A549 (cell line): ENCODE measurements at regions not wholly inside any gene's neighbourhood (a gene's known extent, or its start where the extent isn't known, plus 50 kb on each side); places are given as distances from the start of the nearest gene placed in this dataset.

Experiments
- ATAC-seq, 2 experiments: fragments of 200-7000 bp in 1 of 2; fragments of >200 bp in 1 of 2; cut with Nextera tagmentation in 1 of 2; cut with Tn5 transposase in 1 of 2; 3 replicates each; pipeline versions ENCODE4 v1.8.0 to v1.9.1; 2018 to 2020; ENCODE audit warnings: mild to moderate bottlenecking in 1 of 2, moderate library complexity in 1 of 2
- CTCF ChIA-PET: fragments of 300-600 bp; sonication (Branson Sonifier 250); formaldehyde crosslinking; extraction: SDS; loops from one replicate; lab custom pipeline; 2021; ENCODE audit warnings: antibody characterized with exemption, inconsistent platforms; lab: Yijun Ruan, JAX
- POLR2A ChIA-PET: fragments of 350-600 bp; formaldehyde crosslinking; extraction: SDS; loops from one replicate; lab custom pipeline; 2021; ENCODE audit warnings: antibody characterized with exemption, inconsistent platforms; lab: Yijun Ruan, JAX
- DNase-seq, 2 experiments: peaks; one replicate each; pipeline versions ENCODE4 v3.0.0 to v3.0.0-alpha.2; 2011 to 2016; ENCODE audit warnings: low read depth in 1 of 2, low spot score in 1 of 2
- FAIRE-seq: peaks from 2 replicates; lab custom pipeline; 2011; peaks lifted over from hg19 to GRCh38; lab: Jason Lieb, UNC
- H3K27ac ChIP-seq, 2 experiments: fragments of >200 bp; sonication (Bioruptor Twin); formaldehyde crosslinking; 3 replicates each; pipeline ENCODE4 v1.5.1; 2016 to 2017
- H3K4me1 ChIP-seq: fragments of >200 bp; sonication (Bioruptor Twin); formaldehyde crosslinking; 3 replicates; pipeline ENCODE4 v1.6.1; 2016
- H3K4me2 ChIP-seq: fragments of >200 bp; sonication (Bioruptor Twin); formaldehyde crosslinking; 3 replicates; pipeline ENCODE4 v1.6.1; 2016
- H3K4me3 ChIP-seq: fragments of >200 bp; sonication (Bioruptor Twin); formaldehyde crosslinking; 3 replicates; pipeline ENCODE4 v1.5.1; 2016
- H3K9me3 ChIP-seq: fragments of >200 bp; sonication (Bioruptor Twin); formaldehyde crosslinking; 3 replicates; pipeline ENCODE4 v1.6.1; 2016
- CBX8 ChIP-seq: fragments of 200-600 bp; sonication (generic); IDR thresholded peaks from 2 replicates; pipeline ENCODE4 v1.6.1; 2016
- CHD4 ChIP-seq: fragments of 200-600 bp; sonication (generic); IDR thresholded peaks from 2 replicates; pipeline ENCODE4 v1.6.1; 2016; ENCODE audit warnings: antibody characterized with exemption, mild to moderate bottlenecking, borderline replicate concordance
- FOXS1 ChIP-seq: fragments of 250-450 bp; sonication (Bioruptor Pico); IDR thresholded peaks from 2 replicates; pipeline ENCODE4 v1.5.0; 2020; ENCODE audit warnings: mild to moderate bottlenecking, moderate library complexity
- HDAC2 ChIP-seq: fragments of 200-600 bp; sonication (generic); IDR thresholded peaks from 2 replicates; pipeline ENCODE4 v1.6.1; 2016
- HES2 ChIP-seq: fragments of >200 bp; sonication (Bioruptor Twin); formaldehyde crosslinking; IDR thresholded peaks from 2 replicates; pipeline ENCODE4 v1.6.1; 2016
- HEYL ChIP-seq: fragments of 250-450 bp; sonication (Bioruptor Pico); IDR thresholded peaks from 2 replicates; pipeline ENCODE4 v1.8.0; 2021; ENCODE audit warnings: mild to moderate bottlenecking, moderate library complexity
- HMGXB4 ChIP-seq: fragments of 250-450 bp; sonication (Bioruptor Pico); IDR thresholded peaks from 2 replicates; pipeline ENCODE4 v1.5.0; 2021; ENCODE audit warnings: mild to moderate bottlenecking, moderate library complexity, borderline replicate concordance
- HOXA7 ChIP-seq: fragments of 250-450 bp; sonication (Bioruptor Pico); IDR thresholded peaks from 2 replicates; pipeline ENCODE4 v1.5.0; 2020; ENCODE audit warnings: mild to moderate bottlenecking, moderate library complexity
- HOXB13 ChIP-seq: fragments of 250-450 bp; sonication (Bioruptor Pico); IDR thresholded peaks from 2 replicates; pipeline ENCODE4 v1.5.0; 2020; ENCODE audit warnings: low read depth, mild to moderate bottlenecking, moderate library complexity
- HOXB5 ChIP-seq: fragments of 250-450 bp; sonication (Bioruptor Pico); IDR thresholded peaks from 2 replicates; pipeline ENCODE4 v1.5.0; 2020; ENCODE audit warnings: mild to moderate bottlenecking, moderate library complexity
- KDM1A ChIP-seq: fragments of 200-600 bp; sonication (generic); IDR thresholded peaks from 2 replicates; pipeline ENCODE4 v1.6.1; 2016; ENCODE audit warnings: low read depth, mild to moderate bottlenecking
- KDM5A ChIP-seq: fragments of 200-600 bp; sonication (generic); IDR thresholded peaks from 2 replicates; pipeline ENCODE4 v1.6.1; 2016; ENCODE audit warnings: antibody characterized with exemption, mild to moderate bottlenecking
- MYC ChIP-seq: IDR thresholded peaks from 2 replicates; pipeline ENCODE4 v1.6.1; 2012; ENCODE audit warnings: mild to moderate bottlenecking, inconsistent platforms, low read length, improper control_type of control experiment, borderline replicate concordance
- NFE2L2 ChIP-seq: fragments of 150-350 bp; conservative IDR thresholded peaks from 2 replicates; pipeline ENCODE4 v1.6.1; 2014; ENCODE audit warnings: low read length
- NPAS2 ChIP-seq: fragments of 250-450 bp; sonication (Bioruptor Pico); IDR thresholded peaks from 2 replicates; pipeline ENCODE4 v1.8.0; 2022; ENCODE audit warnings: mild to moderate bottlenecking, moderate library complexity, borderline replicate concordance
- PHF8 ChIP-seq: fragments of 200-600 bp; sonication (generic); IDR thresholded peaks from 2 replicates; pipeline ENCODE4 v1.6.1; 2016; ENCODE audit warnings: low read depth, mild to moderate bottlenecking, antibody characterized with exemption, moderate library complexity, borderline replicate concordance
- POLR2AphosphoS2 ChIP-seq: conservative IDR thresholded peaks from 2 replicates; pipeline ENCODE4 v1.6.1; 2012; ENCODE audit warnings: low read length, improper control_type of control experiment, inconsistent platforms
- RAD21 ChIP-seq, 2 experiments: fragments of >200 bp in 1 of 2; sonication (Bioruptor Twin) in 1 of 2; formaldehyde crosslinking in 1 of 2; IDR thresholded peaks in 1 of 2; conservative IDR thresholded peaks in 1 of 2; 2 replicates in 1 of 2; 3 replicates in 1 of 2; pipeline ENCODE4 v1.6.1; 2012 to 2018; ENCODE audit warnings: inconsistent platforms in 1 of 2
- RCOR1 ChIP-seq: fragments of 150-350 bp; IDR thresholded peaks from 2 replicates; pipeline ENCODE4 v1.6.1; 2014; ENCODE audit warnings: antibody characterized with exemption, low read length, low read depth
- RFX5 ChIP-seq: fragments of 450-650 bp; IDR thresholded peaks from 2 replicates; pipeline ENCODE4 v1.7.1; 2014; ENCODE audit warnings: antibody characterized with exemption, mild to moderate bottlenecking, moderate library complexity
- RNF2 ChIP-seq: fragments of 200-600 bp; sonication (generic); IDR thresholded peaks from 2 replicates; pipeline ENCODE4 v1.6.1; 2016; ENCODE audit warnings: low read depth, mild to moderate bottlenecking, antibody characterized with exemption, moderate library complexity, borderline replicate concordance
- SREBF2 ChIP-seq: fragments of 450-650 bp; IDR thresholded peaks from 2 replicates; pipeline ENCODE4 v1.6.1; 2014; ENCODE audit warnings: mild to moderate bottlenecking, moderate library complexity
- TFCP2L1 ChIP-seq: fragments of 250-450 bp; sonication (Bioruptor Pico); IDR thresholded peaks from 2 replicates; pipeline ENCODE4 v1.5.0; 2021; ENCODE audit warnings: mild to moderate bottlenecking
- USF2 ChIP-seq: fragments of 450-650 bp; IDR thresholded peaks from 2 replicates; pipeline ENCODE4 v1.6.1; 2014; ENCODE audit warnings: antibody characterized with exemption
- ZC3H11A ChIP-seq: fragments of 450-650 bp; IDR thresholded peaks from 2 replicates; pipeline ENCODE4 v1.6.1; 2014; ENCODE audit warnings: antibody characterized with exemption, mild to moderate bottlenecking
- ZFP36 ChIP-seq: fragments of 450-650 bp; IDR thresholded peaks from 2 replicates; pipeline ENCODE4 v1.6.1; 2014; ENCODE audit warnings: borderline replicate concordance; ENCODE audit not compliant: partially characterized antibody
- ZNF302 ChIP-seq: fragments of 250-450 bp; sonication (Bioruptor Pico); IDR thresholded peaks from 2 replicates; pipeline ENCODE4 v1.9.0; 2021; ENCODE audit warnings: inconsistent platforms, mild to moderate bottlenecking, moderate library complexity
- WGBS: methylation state at CpG from one replicate; pipeline ENCODE4 v1.1.6; 2017; ENCODE audit errors: missing lambda C conversion rate; 5-methylcytosine and 5-hydroxymethylcytosine counted together

- no peak overlapping the region for H3K4me2 ChIP-seq
- ATAC-seq, result no peak
- ChIA-PET POLR2A (no interaction called here), CTCF (no interaction called here)
- WGBS, result 3% methylated on average over 1 of the region's 1 CpG
- no peak overlapping the region for H3K4me3 ChIP-seq
- no peak overlapping the region for H3K27ac ChIP-seq
- FAIRE-seq, result no peak
- TF ChIP-seq ZFP36 (no peak), USF2 (no peak), RCOR1 (no peak), HOXA7 (CRISPR knock-in tag) (no peak), NPAS2 (CRISPR knock-in tag) (no peak), HDAC2 (no peak), HOXB5 (no peak), HEYL (CRISPR knock-in tag) (no peak), NFE2L2 (no peak), KDM5A (no peak), HOXB13 (no peak)
- no peaks in the 10 kb centered on the region for H3K4me1 ChIP-seq
- no peaks in the 10 kb centered on the region for H3K9me3 ChIP-seq
- no peak for DNase-seq
These were observed 299.8 kb downstream of the RPS29 start for GRCh38 chr14:49286257-49286983.

- ChIA-PET POLR2A (no interaction called here), CTCF (interaction anchor here (0.7 kb wide), 1 partner anchor 1767 kb away, joined by 3 read pairs; no protein-coding TSS in a partner anchor)
- no peak for DNase-seq
- H3K4me2 ChIP-seq, result no peak overlapping the region
- no peak overlapping the region for H3K4me3 ChIP-seq
- ATAC-seq, result no peak
- FAIRE-seq, result no peak
- TF ChIP-seq HOXB13 (no peak), TFCP2L1 (CRISPR knock-in tag) (no peak), HMGXB4 (CRISPR knock-in tag) (no peak), CHD4 (no peak), RFX5 (no peak), RNF2 (no peak), HES2 (no peak), CBX8 (no peak), ZC3H11A (no peak), FOXS1 (CRISPR knock-in tag) (no peak), SREBF2 (no peak), KDM1A (no peak), PHF8 (no peak), USF2 (no peak), HOXB5 (no peak), MYC (no peak), ZNF302 (CRISPR knock-in tag) (no peak), RAD21 (conservative IDR thresholded peaks at IDR 0.05 in 1 of 2, IDR thresholded peaks at IDR 0.05 in 1 of 2) (no peak), POLR2AphosphoS2 (no peak)
- H3K9me3 ChIP-seq, result no peaks in the 10 kb centered on the region
- WGBS, result 4% methylated on average over 1 of the region's 1 CpG
- H3K27ac ChIP-seq, result no peak overlapping the region
- no peaks in the 10 kb centered on the region for H3K4me1 ChIP-seq
These were observed 305.6 kb downstream of the RPS29 start for GRCh38 chr14:49280566-49280965.
